NAMALWA (cell line): ENCODE measurements at regions not wholly inside any gene's neighbourhood (a gene's known extent, or its start where the extent isn't known, plus 50 kb on each side); places are given as distances from the start of the nearest gene placed in this dataset.
"Not testable (repeated sequence)": the region's sequence is repeated elsewhere in the genome, so short reads cannot be mapped to it uniquely, and the experiment has no call there.

Experiments used
- DNase-seq: peaks from one replicate; pipeline ENCODE4 v3.0.0-alpha.2; 2015; ENCODE audit warnings: low spot score

DNA sequence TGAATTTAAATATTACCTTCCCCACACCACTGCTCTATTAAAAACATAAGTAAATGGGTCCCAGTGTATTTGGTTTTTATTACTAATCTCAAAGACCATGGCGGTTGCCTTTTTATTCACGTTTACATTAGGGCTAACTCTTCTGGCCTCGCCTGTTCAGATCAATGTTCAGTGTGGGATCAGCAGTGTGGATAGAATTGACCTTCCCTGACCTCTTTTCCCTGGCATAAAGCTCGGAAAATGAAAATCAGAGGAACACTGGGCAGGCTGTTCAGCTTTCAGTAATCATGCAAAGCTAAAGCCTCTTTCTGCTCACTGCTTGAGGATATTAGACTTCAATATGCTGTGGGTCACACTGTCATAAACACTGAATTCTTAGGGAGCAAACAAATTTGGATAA lies 422.6 kb upstream of the ONECUT1 start:
- no peak for DNase-seq

- no peak for DNase-seq
Measured at GRCh38 chr15:53210653-53211052, 420.5 kb upstream of the ONECUT1 start.

- DNase-seq = no peak
Measured at GRCh38 chr15:53209396-53210042, 419.4 kb upstream of the ONECUT1 start.

- no peak for DNase-seq
Measured at GRCh38 chr15:53208751-53209150, 418.6 kb upstream of the ONECUT1 start.

GRCh38 chr15:53203454-53203853 lies 413.3 kb upstream of the ONECUT1 start:
- DNase-seq = no peak

GRCh38 chr15:53202876-53203275 lies 412.7 kb upstream of the ONECUT1 start:
- DNase-seq = no peak

GRCh38 chr15:53197426-53197839 lies 407.3 kb upstream of the ONECUT1 start:
- peak; percentile 53 for DNase-seq

DNA sequence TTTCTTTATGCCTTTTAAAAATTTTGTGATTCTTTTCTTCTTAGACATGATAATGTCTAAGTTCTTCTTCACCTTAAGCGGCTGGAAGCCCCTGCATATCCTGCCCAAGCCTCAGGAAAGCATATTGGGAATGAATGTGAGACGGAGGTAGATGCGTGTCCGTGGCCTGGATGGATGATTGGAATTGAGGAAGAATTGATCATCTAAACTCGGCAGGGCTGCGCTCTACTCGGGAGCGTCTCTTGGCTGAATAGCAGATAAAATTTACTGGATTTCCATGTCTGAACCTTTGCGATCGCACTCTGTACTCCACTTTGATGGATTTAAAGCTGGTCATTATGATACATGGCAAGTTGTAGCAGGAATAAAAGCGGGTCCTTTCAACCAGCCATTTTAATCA lies 406.7 kb upstream of the ONECUT1 start:
- no peak for DNase-seq

DNA sequence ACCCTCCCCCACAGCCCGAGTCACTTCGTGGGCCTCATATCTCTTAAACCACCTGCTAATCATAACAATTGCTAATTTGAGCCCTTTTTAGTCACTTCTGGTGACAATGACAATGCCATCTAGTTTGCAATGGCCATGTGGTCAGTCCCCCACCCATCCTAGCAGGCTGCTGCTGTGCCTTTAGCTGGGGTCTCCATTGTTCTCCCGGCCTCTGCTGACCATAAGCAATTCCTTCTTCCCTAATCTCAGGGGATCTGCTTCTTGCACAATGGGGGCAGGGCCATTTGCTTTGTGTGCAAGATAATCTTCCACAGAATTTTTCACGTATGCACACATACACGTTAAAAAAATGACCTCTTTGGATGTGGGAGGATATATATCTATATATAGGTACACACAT lies 406.1 kb upstream of the ONECUT1 start:
- DNase-seq = no peak

GRCh38 chr15:53193149-53193548 lies 403.0 kb upstream of the ONECUT1 start:
- peak; percentile 16 for DNase-seq

- DNase-seq = no peak
Measured at GRCh38 chr15:53189860-53190259, 399.7 kb upstream of the ONECUT1 start.

- DNase-seq = not testable (repeated sequence)
Measured at GRCh38 chr15:53183449-53183848, 393.3 kb upstream of the ONECUT1 start.

DNA sequence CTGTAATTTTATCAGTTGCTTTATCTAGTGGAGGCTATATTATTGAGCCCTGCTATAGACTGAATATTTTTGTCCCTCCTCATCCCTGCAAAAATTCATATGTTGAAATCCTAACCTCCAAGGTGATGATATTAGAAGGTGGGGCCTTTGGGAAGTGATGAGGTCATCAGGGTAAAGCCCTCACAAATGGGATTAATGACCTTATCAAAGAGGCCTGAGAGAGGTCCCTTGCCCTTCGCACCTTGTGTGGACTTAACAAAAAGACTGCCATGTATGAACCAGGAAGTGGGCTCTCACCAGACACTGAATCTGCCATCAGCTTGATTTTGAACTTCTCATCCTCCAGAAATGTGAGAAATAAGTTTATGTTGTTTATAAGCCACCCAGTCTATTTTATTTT lies 381.4 kb upstream of the ONECUT1 start:
- DNase-seq = no peak

DNA sequence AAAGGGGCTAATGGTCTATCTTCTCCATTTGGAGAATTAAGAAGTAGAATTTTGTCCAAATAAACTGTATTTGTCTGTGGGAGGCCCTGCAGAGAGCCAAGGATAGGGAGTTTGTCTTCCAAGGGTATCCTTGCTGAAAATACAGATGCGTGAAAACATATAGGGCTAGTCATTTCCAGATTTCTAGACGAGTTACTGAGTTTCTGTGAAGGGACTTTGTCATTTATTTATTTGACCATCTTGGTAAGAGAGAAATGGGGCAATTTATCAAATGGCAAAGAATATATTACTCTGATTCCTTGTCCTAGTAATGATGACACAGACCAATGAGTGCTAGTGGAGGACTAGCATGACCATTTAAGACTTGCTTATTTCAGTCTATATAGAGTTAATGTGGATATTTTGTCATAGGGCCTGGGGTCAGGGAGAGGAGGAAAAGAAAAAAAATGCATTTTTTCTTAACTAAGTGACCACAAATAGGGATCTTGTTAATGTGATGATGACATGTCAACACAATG lies 376.6 kb upstream of the ONECUT1 start:
- DNase-seq = no peak

DNA sequence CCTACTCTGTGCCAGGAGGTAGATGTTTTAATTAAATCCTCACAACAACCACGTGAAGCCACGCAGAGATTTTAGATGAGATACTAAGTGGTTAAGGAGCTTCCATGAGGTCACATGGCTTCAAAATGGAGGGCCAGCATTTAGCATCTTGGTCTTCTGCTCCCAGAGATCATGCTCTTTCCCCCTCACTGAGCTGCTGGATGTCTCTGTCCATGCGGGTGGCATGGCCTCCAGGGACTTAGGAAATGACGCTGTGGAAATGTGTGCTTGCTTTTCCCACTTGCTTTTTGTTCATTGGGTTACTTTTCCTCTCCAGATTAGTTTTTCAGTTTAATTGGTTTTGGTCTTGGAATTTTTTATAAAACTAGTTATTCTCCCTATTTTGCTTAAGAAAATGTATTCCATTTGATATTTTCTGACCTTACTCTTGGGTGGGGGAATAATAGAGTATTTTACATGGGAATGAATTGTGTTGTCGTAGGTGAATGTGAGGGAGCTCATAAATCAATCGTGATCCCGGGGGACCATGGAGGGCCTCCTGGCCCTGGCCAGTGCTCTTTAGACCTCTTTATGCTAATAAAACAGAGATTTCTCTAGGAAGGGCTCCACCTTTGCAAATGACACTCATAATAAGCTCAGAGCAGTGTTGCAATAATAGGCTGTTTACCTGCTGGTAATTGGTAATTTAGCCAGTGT lies 376.0 kb upstream of the ONECUT1 start:
- no peak for DNase-seq

GRCh38 chr15:53160092-53160704 lies 370.1 kb upstream of the ONECUT1 start:
- DNase-seq = no peak

GRCh38 chr15:53159458-53159857 lies 369.3 kb upstream of the ONECUT1 start:
- no peak for DNase-seq

DNA sequence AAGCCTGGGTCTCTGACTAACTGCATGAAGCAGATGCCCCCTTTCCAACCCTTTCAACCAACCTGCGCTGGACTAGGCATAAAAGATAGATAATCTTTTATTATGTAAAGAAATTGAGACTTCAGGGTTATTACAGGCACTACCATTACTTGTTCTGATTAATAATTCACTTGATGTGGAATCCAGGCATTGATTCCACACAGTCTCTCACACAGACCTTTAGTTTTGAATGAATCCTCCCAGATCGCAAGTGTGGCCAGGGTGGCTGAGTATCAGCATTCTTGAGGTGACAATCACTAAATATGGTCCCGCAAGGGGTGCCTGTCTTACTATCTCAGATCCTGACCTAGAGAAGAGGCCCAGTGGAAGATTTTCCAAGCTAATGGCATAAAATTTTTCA lies 368.9 kb upstream of the ONECUT1 start:
- no peak for DNase-seq

- DNase-seq = no peak
Measured at GRCh38 chr15:53133255-53133850, 343.2 kb upstream of the ONECUT1 start.

DNA sequence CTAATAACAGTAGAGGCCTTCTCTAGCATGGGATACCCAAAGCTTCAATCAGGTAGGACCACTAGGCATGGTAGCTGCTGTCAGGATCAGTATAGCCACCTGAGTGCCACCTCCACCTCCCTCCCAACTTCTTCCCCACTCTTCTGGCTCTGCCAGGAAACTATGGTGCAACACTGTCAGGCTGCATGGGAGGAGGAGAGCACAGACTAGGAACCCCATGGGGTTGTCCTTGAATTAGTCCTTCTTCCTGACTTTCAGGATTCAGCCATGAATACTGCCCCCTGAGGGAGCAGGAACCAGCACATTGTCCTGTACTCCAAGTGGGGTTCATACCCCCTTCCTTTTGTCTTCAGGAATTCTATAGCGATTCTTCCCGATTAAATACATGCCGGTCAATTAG lies 340.8 kb upstream of the ONECUT1 start:
- no peak for DNase-seq

- no peak for DNase-seq
Measured at GRCh38 chr15:53129121-53129904, 339.2 kb upstream of the ONECUT1 start.

DNA sequence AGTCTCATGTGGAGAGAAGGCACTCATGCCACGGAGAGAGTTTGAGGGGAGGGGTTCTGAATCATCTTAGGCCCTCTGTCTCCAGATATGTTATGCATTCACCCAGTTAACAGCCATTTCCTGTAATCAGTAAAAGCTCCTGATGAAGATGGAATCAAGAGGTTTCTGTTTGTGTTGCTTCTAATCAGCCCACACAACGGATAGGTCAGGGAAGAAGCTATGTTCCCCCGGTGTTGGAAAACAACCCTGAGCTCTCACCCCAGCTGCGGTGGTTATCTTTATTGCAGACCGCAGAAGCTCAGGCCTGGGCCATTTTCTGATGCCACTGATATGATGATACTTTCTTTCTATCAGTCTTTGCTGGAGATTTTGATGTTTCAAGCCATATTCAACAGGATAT lies 338.5 kb upstream of the ONECUT1 start:
- no peak for DNase-seq
